ENCODE measurements at regions not wholly inside any gene's neighbourhood (a gene's known extent, or its start where the extent isn't known, plus 50 kb on each side); places are given as distances from the start of the nearest gene placed in this dataset.
"Not testable (repeated sequence)": the region's sequence is repeated elsewhere in the genome, so short reads cannot be mapped to it uniquely, and the experiment has no call there.

GRCh38 chr15:101965353-101965752 lies 153.4 kb downstream of the OR4F15 start:
- TF ChIP-seq POLR2A (IDR thresholded peaks at IDR 0.05; ENCODE audit: low read depth, low read length); CTCF (conservative IDR thresholded peaks at IDR 0.05; ENCODE audit: low read depth, low read length); USF2 (IDR thresholded peaks at IDR 0.05; ENCODE audit: low read depth, low read length); RFX5 (IDR thresholded peaks at IDR 0.05; ENCODE audit: low read depth, low read length); FOS (IDR thresholded peaks at IDR 0.05; ENCODE audit: low read depth, low read length); CEBPB (IDR thresholded peaks at IDR 0.05; ENCODE audit: low read depth, low read length): not testable (repeated sequence)

All from IMR-90 (cell line).